Loucy (cell line): ENCODE measurements at regions not wholly inside any gene's neighbourhood (a gene's known extent, or its start where the extent isn't known, plus 50 kb on each side); places are given as distances from the start of the nearest gene placed in this dataset.

Source experiments
- H2AFZ ChIP-seq: fragments of 200-600 bp; sonication (generic); 2 replicates; pipeline ENCODE4 v1.6.0; 2016; ENCODE audit warnings: antibody characterized with exemption, mild to moderate bottlenecking, low read length, moderate library complexity
- H3F3A ChIP-seq: fragments of 200-600 bp; 2 replicates; pipeline ENCODE4 v1.6.0; 2016; ENCODE audit warnings: antibody characterized with exemption, low read depth, mild to moderate bottlenecking
- H3K27me3 ChIP-seq: fragments of 200-600 bp; sonication (generic); 2 replicates; pipeline ENCODE4 v1.6.1; 2014; ENCODE audit warnings: low read length, mild to moderate bottlenecking; ENCODE audit not compliant: insufficient read depth, poor library complexity, severe bottlenecking
- H3K36me3 ChIP-seq: fragments of 200-600 bp; sonication (generic); 2 replicates; pipeline ENCODE4 v1.6.1; 2016; ENCODE audit warnings: low read length; ENCODE audit not compliant: insufficient read depth
- H3K4me1 ChIP-seq: fragments of 200-600 bp; sonication (generic); 2 replicates; pipeline ENCODE4 v1.5.1; 2014; ENCODE audit warnings: low read length, mild to moderate bottlenecking; ENCODE audit not compliant: insufficient read depth, poor library complexity, severe bottlenecking
- H3K4me2 ChIP-seq: fragments of 200-600 bp; sonication (generic); 2 replicates; pipeline ENCODE4 v1.6.0; 2014; ENCODE audit warnings: antibody characterized with exemption, low read length, low read depth, mild to moderate bottlenecking; ENCODE audit not compliant: poor library complexity, severe bottlenecking
- H3K4me3 ChIP-seq: fragments of 200-600 bp; sonication (generic); 2 replicates; pipeline ENCODE4 v1.5.1; 2014; ENCODE audit warnings: low read length, mild to moderate bottlenecking, mixed read lengths; ENCODE audit not compliant: poor library complexity, severe bottlenecking
- H3K79me2 ChIP-seq: fragments of 200-600 bp; sonication (generic); 2 replicates; pipeline ENCODE4 v1.6.1; 2014; ENCODE audit warnings: low read length; ENCODE audit not compliant: insufficient read depth
- H3K9ac ChIP-seq: fragments of 200-600 bp; sonication (generic); 2 replicates; pipeline ENCODE4 v1.6.0; 2014; ENCODE audit warnings: mild to moderate bottlenecking, low read depth, low read length, moderate library complexity; ENCODE audit not compliant: poor library complexity, severe bottlenecking
- H3K9me2 ChIP-seq: fragments of 200-600 bp; sonication (generic); replicated peaks from 2 replicates; pipeline ENCODE4 v1.6.1; 2016; ENCODE audit warnings: low read depth, low read length, mixed read lengths
- H3K9me3 ChIP-seq: fragments of 200-600 bp; sonication (generic); 2 replicates; pipeline ENCODE4 v1.6.1; 2014; ENCODE audit warnings: mild to moderate bottlenecking, antibody characterized with exemption, low read length, low read depth; ENCODE audit not compliant: insufficient read depth
- H4K20me1 ChIP-seq: fragments of 200-600 bp; sonication (generic); 2 replicates; pipeline ENCODE4 v1.6.0; 2014; ENCODE audit warnings: antibody characterized with exemption, low read length, mild to moderate bottlenecking; ENCODE audit not compliant: insufficient read depth, poor library complexity, severe bottlenecking
- EZH2phosphoT487 ChIP-seq: fragments of 200-600 bp; IDR thresholded peaks from 2 replicates; pipeline ENCODE4 v1.6.1; 2018; ENCODE audit warnings: antibody characterized with exemption, mild to moderate bottlenecking, moderate library complexity, borderline replicate concordance
- TF ChIP-seq, protein P1 (sequence below): fragments of 200-600 bp; sonication (generic); conservative IDR thresholded peaks from 2 replicates; pipeline ENCODE4 v1.5.1; 2014; ENCODE audit warnings: mild to moderate bottlenecking, antibody characterized with exemption, low read length

DNA sequence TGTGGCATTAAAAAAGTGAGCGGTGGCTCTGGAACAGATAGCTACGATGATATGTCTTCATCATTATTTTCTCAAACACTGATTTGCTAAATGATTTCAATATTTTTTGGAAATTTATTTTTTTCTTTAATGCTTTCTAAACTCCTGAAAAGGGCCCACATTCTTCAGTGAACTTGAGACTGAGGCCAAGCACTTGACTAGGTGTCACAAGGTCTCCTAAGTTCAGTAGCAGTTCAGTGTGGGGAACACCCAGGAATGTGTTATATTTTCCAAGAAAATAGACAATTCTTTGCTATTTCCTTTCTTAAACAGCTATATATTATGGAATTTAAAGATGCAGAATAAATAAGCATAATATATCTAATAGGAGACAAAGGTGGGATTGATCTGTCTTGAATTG is 850.9 kb downstream of the USP25 start:
- Histone ChIP-seq H3K9ac (no peak overlapping the region), H3K4me3 (no peak overlapping the region), H3K9me3 (no peaks in the 10 kb centered on the region), H3K27me3 (no peaks in the 10 kb centered on the region), H3K36me3 (no peaks in the 10 kb centered on the region), H3K9me2 (no peaks in the 10 kb centered on the region), H4K20me1 (no peaks in the 10 kb centered on the region), H3K4me1 (no peaks in the 10 kb centered on the region), H2AFZ (no peak overlapping the region), H3K79me2 (no peaks in the 10 kb centered on the region), H3F3A (no peaks in the 10 kb centered on the region), H3K4me2 (no peak overlapping the region)
- TF ChIP-seq, protein P1, sequence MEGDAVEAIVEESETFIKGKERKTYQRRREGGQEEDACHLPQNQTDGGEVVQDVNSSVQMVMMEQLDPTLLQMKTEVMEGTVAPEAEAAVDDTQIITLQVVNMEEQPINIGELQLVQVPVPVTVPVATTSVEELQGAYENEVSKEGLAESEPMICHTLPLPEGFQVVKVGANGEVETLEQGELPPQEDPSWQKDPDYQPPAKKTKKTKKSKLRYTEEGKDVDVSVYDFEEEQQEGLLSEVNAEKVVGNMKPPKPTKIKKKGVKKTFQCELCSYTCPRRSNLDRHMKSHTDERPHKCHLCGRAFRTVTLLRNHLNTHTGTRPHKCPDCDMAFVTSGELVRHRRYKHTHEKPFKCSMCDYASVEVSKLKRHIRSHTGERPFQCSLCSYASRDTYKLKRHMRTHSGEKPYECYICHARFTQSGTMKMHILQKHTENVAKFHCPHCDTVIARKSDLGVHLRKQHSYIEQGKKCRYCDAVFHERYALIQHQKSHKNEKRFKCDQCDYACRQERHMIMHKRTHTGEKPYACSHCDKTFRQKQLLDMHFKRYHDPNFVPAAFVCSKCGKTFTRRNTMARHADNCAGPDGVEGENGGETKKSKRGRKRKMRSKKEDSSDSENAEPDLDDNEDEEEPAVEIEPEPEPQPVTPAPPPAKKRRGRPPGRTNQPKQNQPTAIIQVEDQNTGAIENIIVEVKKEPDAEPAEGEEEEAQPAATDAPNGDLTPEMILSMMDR, result no peak
- TF ChIP-seq EZH2phosphoT487, result no peak

DNA sequence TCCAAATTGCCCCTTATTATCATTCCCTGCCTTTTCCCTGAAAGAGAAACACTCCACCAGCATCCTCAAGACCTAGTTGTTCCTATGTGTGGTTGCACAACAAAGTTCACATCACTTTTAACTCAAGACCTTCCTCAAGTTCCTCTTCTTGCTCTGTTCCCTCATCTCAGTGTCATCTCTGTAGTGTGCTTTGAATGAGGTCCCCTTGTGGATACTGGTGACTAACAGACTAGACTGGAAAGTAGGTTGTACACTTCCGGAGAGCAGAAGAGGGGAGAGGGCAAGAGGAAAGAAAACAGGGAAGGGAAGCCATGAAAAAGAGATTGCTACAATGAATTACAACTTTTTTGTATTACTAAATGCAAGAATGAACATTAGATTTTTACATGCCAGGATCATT is 853.8 kb downstream of the USP25 start:
- H3F3A ChIP-seq, result no peaks in the 10 kb centered on the region
- no peaks in the 10 kb centered on the region for H3K4me1 ChIP-seq
- no peak overlapping the region for H3K4me2 ChIP-seq
- no peaks in the 10 kb centered on the region for H3K9me3 ChIP-seq
- H3K79me2 ChIP-seq, result no peaks in the 10 kb centered on the region
- no peaks in the 10 kb centered on the region for H3K27me3 ChIP-seq
- H2AFZ ChIP-seq, result no peak overlapping the region
- H3K9me2 ChIP-seq, result no peaks in the 10 kb centered on the region
- no peak for TF ChIP-seq EZH2phosphoT487
- TF ChIP-seq, protein P1, result no peak
- H3K9ac ChIP-seq, result no peak overlapping the region
- H3K36me3 ChIP-seq, result no peaks in the 10 kb centered on the region
- no peaks in the 10 kb centered on the region for H4K20me1 ChIP-seq
- H3K4me3 ChIP-seq, result no peak overlapping the region

DNA sequence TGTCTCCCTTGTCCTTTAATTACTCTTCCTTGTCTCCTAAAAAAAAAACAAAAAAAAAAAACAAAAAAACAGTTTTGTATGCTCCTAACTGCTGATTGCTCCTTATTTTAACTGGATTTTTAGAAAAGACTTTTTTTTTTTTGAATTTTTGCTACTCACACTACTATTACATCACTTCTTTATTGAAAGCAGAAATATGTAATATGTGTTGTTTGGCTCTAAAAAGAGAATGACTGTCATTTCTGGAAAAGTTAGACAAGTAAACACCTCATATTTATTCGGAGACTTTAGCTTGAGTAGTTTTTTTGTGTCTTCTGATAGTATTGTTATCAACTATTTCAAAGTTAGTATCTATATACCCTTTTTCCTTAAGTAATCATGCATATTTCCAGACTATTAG is 855.0 kb downstream of the USP25 start:
- Histone ChIP-seq H3K9me2 (no peaks in the 10 kb centered on the region), H3K4me3 (no peak overlapping the region), H3K4me2 (no peak overlapping the region), H3K27me3 (no peaks in the 10 kb centered on the region), H4K20me1 (no peaks in the 10 kb centered on the region), H2AFZ (no peak overlapping the region), H3K79me2 (no peaks in the 10 kb centered on the region), H3K36me3 (no peaks in the 10 kb centered on the region), H3K9me3 (no peaks in the 10 kb centered on the region), H3K4me1 (no peaks in the 10 kb centered on the region), H3K9ac (no peak overlapping the region), H3F3A (no peaks in the 10 kb centered on the region)
- TF ChIP-seq, protein P1, result no peak
- no peak for TF ChIP-seq EZH2phosphoT487
